Erythroblast (primary cell): ENCODE measurements at regions not wholly inside any gene's neighbourhood (a gene's known extent, or its start where the extent isn't known, plus 50 kb on each side); places are given as distances from the start of the nearest gene placed in this dataset.

ENCODE experiments used
- GATA1 ChIP-seq: IDR thresholded peaks from 2 replicates; pipeline ENCODE4 v1.6.1; 2011; ENCODE audit warnings: low read depth, mild to moderate bottlenecking, control low read depth, low read length, moderate library complexity
- POLR2A ChIP-seq: IDR thresholded peaks from 2 replicates; pipeline ENCODE4 v1.6.1; 2011; ENCODE audit warnings: mild to moderate bottlenecking, low read length

DNA sequence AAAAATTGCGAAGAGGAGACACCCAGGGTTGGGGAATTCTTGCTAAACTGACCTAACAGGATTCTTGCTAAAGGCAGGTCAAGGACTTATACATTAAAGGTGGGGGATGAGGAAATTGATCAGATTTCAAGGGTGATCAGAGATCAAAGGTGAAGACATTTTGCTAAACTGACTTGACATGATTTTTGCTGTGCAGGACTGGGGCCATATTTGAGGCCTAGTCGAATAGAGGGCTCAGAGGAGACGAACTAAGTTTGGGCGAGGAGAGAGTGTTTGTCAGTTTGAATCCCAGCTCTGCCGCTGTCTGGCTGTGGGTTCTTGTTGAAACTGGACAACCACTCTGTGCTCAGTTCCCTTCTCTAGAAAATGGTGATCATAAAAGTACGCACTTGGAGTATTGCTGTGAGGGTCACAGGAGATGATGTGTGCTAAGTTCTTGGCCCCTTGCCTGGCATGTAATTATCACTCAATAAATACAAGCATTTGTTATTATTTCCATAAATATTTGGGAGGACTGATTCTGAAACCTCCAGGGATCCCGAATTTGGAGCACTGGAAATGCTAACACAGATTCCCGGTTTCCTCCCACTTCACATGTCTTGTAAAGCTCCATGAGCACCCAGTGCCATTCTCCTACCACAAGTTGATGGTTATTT, 364.8 kb upstream of the PROK2 start:
- TF ChIP-seq POLR2A: no peak
- TF ChIP-seq GATA1: no peak
